ENCODE measurements at regions not wholly inside any gene's neighbourhood (a gene's known extent, or its start where the extent isn't known, plus 50 kb on each side); places are given as distances from the start of the nearest gene placed in this dataset.
"Not testable (repeated sequence)": the region's sequence is repeated elsewhere in the genome, so short reads cannot be mapped to it uniquely, and the experiment has no call there.

- H3K4me3 Mint-ChIP-seq; H3K9me3 Mint-ChIP-seq; intact Hi-C loops (cut with micrococcal nuclease); H3K27me3 Mint-ChIP-seq; H3K4me1 Mint-ChIP-seq; H3K27ac Mint-ChIP-seq; H3K36me3 Mint-ChIP-seq (ENCODE audit: low read depth); DNase-seq; ATAC-seq (ENCODE audit: low read depth); CTCF ChIA-PET; POLR2A ChIA-PET: not testable (repeated sequence)
Observed at GRCh38 chr2:110028411-110028810, 87.2 kb downstream of the MALL start.

GRCh38 chr2:110030894-110031293 lies 84.7 kb downstream of the MALL start:
- DNase-seq; CTCF ChIA-PET; ATAC-seq (ENCODE audit: low read depth); H3K4me1 Mint-ChIP-seq; H3K4me3 Mint-ChIP-seq; H3K27ac Mint-ChIP-seq; H3K9me3 Mint-ChIP-seq; intact Hi-C loops (cut with micrococcal nuclease); POLR2A ChIA-PET; H3K36me3 Mint-ChIP-seq (ENCODE audit: low read depth); H3K27me3 Mint-ChIP-seq: not testable (repeated sequence)

- H3K9me3 Mint-ChIP-seq; POLR2A ChIA-PET; H3K27me3 Mint-ChIP-seq; H3K4me1 Mint-ChIP-seq; ATAC-seq (ENCODE audit: low read depth); H3K36me3 Mint-ChIP-seq (ENCODE audit: low read depth); CTCF ChIA-PET; DNase-seq; H3K4me3 Mint-ChIP-seq; H3K27ac Mint-ChIP-seq; intact Hi-C loops (cut with micrococcal nuclease): not testable (repeated sequence)
Observed at GRCh38 chr2:110031722-110032327, 83.8 kb downstream of the MALL start.

Measured in activated B cell treated with CpG ODN at 0.5 μM for 24 hours (primary cell).